ENCODE measurements at regions not wholly inside any gene's neighbourhood (a gene's known extent, or its start where the extent isn't known, plus 50 kb on each side); places are given as distances from the start of the nearest gene placed in this dataset.

DNA sequence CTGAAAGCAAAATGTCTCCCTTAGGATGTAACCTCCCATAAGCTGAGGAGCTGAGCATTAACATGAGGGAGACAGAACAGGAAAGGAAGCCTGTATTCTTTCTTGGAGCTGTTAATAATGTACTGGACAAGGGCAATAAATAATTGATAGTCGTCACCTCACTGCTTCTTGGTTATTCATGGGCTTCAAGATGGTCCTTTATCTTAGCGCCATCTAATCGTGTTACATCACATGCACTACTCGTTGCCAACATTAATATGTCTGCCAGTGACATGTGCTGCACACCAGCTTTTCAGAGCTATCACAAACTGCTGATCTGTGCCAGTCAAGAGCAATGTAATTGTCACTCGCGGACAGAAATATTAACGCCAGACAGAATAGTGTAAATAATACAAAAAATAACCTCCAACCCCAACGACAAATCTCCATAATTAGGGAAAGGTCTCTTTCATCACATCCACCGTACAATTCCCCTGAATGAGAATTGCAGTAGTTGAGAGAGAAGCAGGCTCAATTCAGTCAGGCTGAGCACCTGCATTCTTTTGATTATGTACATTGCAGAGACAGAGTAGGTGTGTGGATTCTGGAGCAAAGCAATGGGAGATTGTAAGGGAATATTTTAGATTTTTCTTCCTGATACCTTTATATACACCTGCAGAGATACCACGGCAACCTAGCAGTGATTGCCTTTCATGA, 267.1 kb downstream of the SPATA31D1 start:
- Histone ChIP-seq H3K36me3 (ENCODE audit: control insufficient read depth, insufficient read depth, low read length) (no peaks in the 10 kb centered on the region), H3K4me1 (ENCODE audit: control insufficient read depth, insufficient read depth, low read length) (no peaks in the 10 kb centered on the region), H3K27me3 (ENCODE audit: control insufficient read depth, insufficient read depth, low read length) (no peaks in the 10 kb centered on the region), H3K27ac (ENCODE audit: low read depth, low read length) (no peak overlapping the region), H3K4me3 (ENCODE audit: low read length) (no peak overlapping the region), H3K9ac (ENCODE audit: low read length) (no peak overlapping the region)

DNA sequence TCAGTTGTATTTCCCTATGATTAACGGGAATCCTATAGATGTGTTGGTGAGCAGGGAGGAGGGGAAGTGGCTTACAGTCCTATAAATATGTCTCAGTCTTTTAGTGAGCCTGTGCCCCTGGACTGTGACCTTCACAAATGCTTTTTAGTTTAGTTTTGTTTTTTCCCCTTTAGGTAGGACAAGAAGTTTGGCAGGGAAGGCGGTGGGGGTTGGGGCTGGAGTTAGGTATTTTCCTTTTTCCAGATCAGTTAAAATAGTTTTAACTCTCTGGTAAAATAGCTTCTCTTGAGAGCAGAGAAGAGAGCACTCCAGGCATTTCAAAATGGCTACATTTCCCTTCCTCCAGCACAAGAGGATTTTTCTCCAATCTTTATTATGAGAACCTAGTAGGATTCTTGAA, 272.1 kb downstream of the SPATA31D1 start:
- no peaks in the 10 kb centered on the region for H3K27me3 ChIP-seq (ENCODE audit: control insufficient read depth, insufficient read depth, low read length)
- no peak overlapping the region for H3K9ac ChIP-seq (ENCODE audit: low read length)
- no peaks in the 10 kb centered on the region for H3K4me1 ChIP-seq (ENCODE audit: control insufficient read depth, insufficient read depth, low read length)
- no peaks in the 10 kb centered on the region for H3K36me3 ChIP-seq (ENCODE audit: control insufficient read depth, insufficient read depth, low read length)
- no peak overlapping the region for H3K4me3 ChIP-seq (ENCODE audit: low read length)
- H3K27ac ChIP-seq (ENCODE audit: low read depth, low read length), result no peak overlapping the region

DNA sequence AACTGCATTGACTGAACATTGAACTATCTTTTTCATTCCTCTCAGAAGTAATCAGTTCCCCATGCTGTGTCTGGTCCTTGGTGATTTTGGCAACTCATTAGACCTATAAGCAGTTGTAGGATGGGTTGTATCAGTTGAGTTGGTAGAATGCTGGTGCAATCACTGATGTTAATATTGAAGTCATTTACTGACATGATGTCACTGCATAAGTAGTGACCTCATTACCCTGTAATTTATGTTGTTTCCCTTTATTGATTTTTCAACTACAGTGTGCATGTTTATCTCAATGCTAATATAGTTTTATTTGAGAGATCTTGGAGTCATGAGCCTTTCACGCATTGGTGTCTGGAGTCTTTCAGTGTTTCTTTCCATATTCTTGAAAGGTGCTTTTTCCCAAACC, 275.0 kb downstream of the SPATA31D1 start:
- Histone ChIP-seq H3K4me3 (ENCODE audit: low read length) (no peak overlapping the region), H3K36me3 (ENCODE audit: control insufficient read depth, insufficient read depth, low read length) (no peaks in the 10 kb centered on the region), H3K27ac (ENCODE audit: low read depth, low read length) (no peak overlapping the region), H3K27me3 (ENCODE audit: control insufficient read depth, insufficient read depth, low read length) (no peaks in the 10 kb centered on the region), H3K9ac (ENCODE audit: low read length) (no peak overlapping the region), H3K4me1 (ENCODE audit: control insufficient read depth, insufficient read depth, low read length) (no peaks in the 10 kb centered on the region)

DNA sequence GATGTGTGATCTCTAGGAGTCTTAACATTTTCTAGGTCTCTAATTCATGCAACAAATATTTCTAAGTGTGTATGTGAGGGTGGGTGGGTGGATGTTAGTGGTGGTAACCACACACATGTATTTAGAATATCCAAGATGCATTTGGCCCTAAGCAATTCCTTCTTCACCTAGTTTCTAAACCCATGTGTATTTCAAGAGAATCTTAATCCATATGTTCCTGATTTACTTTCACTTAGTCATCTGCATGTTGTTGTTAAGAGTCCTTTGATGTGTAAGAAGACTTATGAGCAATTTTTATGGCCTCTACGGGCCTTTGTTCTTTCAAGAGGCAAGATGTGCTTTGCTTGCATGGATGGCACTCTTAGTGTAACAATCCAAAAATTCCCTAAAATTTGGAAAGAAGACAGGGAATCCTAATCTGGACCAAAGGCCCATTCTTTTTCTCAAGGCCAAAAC, 282.6 kb downstream of the SPATA31D1 start:
- no peak overlapping the region for H3K27ac ChIP-seq (ENCODE audit: low read depth, low read length)
- H3K4me3 ChIP-seq (ENCODE audit: low read length), result no peak overlapping the region
- H3K36me3 ChIP-seq (ENCODE audit: control insufficient read depth, insufficient read depth, low read length), result no peaks in the 10 kb centered on the region
- H3K9ac ChIP-seq (ENCODE audit: low read length), result no peak overlapping the region
- H3K4me1 ChIP-seq (ENCODE audit: control insufficient read depth, insufficient read depth, low read length), result no peaks in the 10 kb centered on the region
- H3K27me3 ChIP-seq (ENCODE audit: control insufficient read depth, insufficient read depth, low read length), result no peaks in the 10 kb centered on the region

DNA sequence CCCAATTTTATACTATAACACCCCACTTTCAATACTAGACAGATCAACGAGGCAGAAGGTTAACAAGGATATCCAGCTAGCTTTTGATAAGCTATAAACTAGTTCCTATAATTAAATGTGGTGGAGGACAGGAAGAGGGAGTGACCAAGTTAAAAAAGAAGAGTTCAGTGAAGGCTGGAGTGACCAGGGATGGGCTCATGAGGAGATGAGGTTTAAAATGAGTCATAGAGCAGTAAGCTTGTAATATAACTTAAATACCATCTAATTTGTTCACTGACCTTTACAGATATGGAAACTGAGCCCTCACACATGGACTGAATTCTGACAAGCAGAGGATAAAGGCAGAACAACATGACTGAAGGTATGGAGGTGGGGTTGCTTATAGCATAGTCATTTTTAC, 284.5 kb downstream of the SPATA31D1 start:
- H3K9ac ChIP-seq (ENCODE audit: low read length), result no peak overlapping the region
- no peaks in the 10 kb centered on the region for H3K4me1 ChIP-seq (ENCODE audit: control insufficient read depth, insufficient read depth, low read length)
- H3K27me3 ChIP-seq (ENCODE audit: control insufficient read depth, insufficient read depth, low read length), result no peaks in the 10 kb centered on the region
- H3K36me3 ChIP-seq (ENCODE audit: control insufficient read depth, insufficient read depth, low read length), result no peaks in the 10 kb centered on the region
- H3K4me3 ChIP-seq (ENCODE audit: low read length), result no peak overlapping the region
- H3K27ac ChIP-seq (ENCODE audit: low read depth, low read length), result no peak overlapping the region

DNA sequence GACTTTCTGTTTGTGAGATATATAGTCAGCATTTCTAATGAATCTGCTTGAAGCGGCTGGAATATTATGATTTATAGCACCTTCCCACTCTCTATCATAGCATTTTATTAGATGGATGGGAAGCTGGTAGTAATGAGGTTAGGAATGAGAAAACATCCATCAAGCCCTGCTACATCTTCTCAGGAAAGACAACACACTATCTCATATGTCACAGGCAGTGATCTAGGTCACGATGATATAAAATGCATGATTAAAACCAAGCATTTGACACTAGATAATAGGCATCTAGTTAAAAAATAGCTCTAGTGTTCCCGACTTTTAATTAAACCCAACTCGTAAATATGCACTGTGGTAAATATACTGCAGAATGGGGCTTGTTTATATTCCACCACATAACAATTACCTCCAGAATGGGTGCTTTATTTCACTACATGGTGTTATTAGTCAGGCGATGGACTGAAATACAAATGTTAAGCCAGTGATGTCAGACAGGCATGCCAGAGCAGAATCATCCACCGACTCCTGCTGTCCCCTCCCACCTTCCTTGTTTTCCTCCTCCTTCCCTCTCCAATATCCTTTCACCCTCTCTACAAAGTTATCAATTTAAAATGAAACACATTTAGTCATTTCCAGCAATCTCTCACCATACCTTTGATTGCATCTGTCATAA, 286.8 kb downstream of the SPATA31D1 start:
- no peaks in the 10 kb centered on the region for H3K27me3 ChIP-seq (ENCODE audit: control insufficient read depth, insufficient read depth, low read length)
- H3K27ac ChIP-seq (ENCODE audit: low read depth, low read length), result no peak overlapping the region
- no peaks in the 10 kb centered on the region for H3K4me1 ChIP-seq (ENCODE audit: control insufficient read depth, insufficient read depth, low read length)
- no peak overlapping the region for H3K4me3 ChIP-seq (ENCODE audit: low read length)
- H3K36me3 ChIP-seq (ENCODE audit: control insufficient read depth, insufficient read depth, low read length), result no peaks in the 10 kb centered on the region
- H3K9ac ChIP-seq (ENCODE audit: low read length), result no peak overlapping the region

DNA sequence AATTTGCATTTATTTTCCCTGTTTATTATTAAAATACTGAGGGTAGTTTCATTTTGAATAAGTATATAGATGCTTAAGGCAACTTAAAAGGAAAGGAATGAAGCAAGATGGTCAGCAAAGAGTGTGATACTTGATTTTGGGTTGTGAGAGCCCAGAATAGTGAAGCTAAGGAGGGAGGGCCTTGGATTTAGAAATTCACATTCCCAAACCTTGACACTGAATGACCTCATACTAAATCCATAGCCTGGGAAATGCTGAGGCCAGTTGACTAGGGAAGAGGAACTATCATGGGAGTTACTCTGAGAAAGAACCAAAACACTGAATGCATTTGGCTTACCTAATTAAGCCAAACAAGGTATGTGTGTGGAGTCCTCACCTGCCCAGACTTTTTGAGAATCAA, 292.5 kb downstream of the SPATA31D1 start:
- Histone ChIP-seq H3K4me3 (ENCODE audit: low read length) (no peak overlapping the region), H3K36me3 (ENCODE audit: control insufficient read depth, insufficient read depth, low read length) (no peaks in the 10 kb centered on the region), H3K9ac (ENCODE audit: low read length) (no peak overlapping the region)

DNA sequence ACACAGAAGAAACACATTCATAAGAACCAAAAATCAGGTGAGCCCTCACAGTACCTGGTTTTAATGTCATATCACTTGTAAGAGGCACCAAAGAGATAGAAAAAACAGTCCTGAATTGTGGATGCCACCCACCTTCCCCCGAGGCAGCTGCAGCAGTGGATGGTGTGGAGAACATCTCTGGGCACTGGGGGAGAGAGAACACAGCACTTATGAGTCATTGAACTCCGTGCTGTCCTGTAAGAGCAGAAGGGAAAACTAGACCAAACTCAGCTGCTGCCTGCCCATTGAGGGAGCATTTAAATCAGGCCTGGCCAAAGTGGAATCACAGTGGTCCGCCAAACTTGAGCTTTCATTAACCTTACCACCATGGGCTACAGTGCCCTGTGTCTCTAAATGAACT, 296.2 kb downstream of the SPATA31D1 start:
- Histone ChIP-seq H3K4me1 (ENCODE audit: control insufficient read depth, insufficient read depth, low read length) (no peaks in the 10 kb centered on the region), H3K27ac (ENCODE audit: low read depth, low read length) (no peak overlapping the region), H3K4me3 (ENCODE audit: low read length) (no peak overlapping the region), H3K36me3 (ENCODE audit: control insufficient read depth, insufficient read depth, low read length) (no peaks in the 10 kb centered on the region), H3K27me3 (ENCODE audit: control insufficient read depth, insufficient read depth, low read length) (no peaks in the 10 kb centered on the region), H3K9ac (ENCODE audit: low read length) (no peak overlapping the region)

More for the DNA sequence above, 292.5 kb downstream of the SPATA31D1 start:
- no peaks in the 10 kb centered on the region for H3K27me3 ChIP-seq (ENCODE audit: control insufficient read depth, insufficient read depth, low read length)
- no peak overlapping the region for H3K27ac ChIP-seq (ENCODE audit: low read depth, low read length)
- H3K4me1 ChIP-seq (ENCODE audit: control insufficient read depth, insufficient read depth, low read length), result no peaks in the 10 kb centered on the region

DNA sequence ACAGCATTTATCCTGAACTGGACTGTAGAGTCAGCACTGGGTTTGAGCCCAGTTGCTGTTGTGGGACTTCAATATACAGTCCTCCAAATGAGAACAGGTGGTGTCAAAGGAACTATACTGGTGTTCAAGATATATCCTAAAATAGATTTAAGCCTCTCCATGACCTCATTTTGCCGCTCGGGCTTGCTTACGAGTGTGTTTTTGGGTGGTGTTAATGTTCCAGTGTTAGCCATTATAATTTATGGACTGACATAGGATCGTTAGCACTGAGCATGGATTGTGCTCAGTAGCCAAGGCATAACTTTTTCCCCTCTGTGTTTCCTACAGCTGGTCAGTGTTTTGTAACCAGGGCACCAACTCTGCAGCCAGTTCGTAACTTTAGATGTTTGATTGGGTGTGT, 306.6 kb downstream of the SPATA31D1 start:
- Histone ChIP-seq H3K27me3 (ENCODE audit: control insufficient read depth, insufficient read depth, low read length) (no peaks in the 10 kb centered on the region), H3K4me1 (ENCODE audit: control insufficient read depth, insufficient read depth, low read length) (no peaks in the 10 kb centered on the region), H3K36me3 (ENCODE audit: control insufficient read depth, insufficient read depth, low read length) (no peaks in the 10 kb centered on the region), H3K27ac (ENCODE audit: low read depth, low read length) (no peak overlapping the region), H3K4me3 (ENCODE audit: low read length) (no peak overlapping the region), H3K9ac (ENCODE audit: low read length) (no peak overlapping the region)

DNA sequence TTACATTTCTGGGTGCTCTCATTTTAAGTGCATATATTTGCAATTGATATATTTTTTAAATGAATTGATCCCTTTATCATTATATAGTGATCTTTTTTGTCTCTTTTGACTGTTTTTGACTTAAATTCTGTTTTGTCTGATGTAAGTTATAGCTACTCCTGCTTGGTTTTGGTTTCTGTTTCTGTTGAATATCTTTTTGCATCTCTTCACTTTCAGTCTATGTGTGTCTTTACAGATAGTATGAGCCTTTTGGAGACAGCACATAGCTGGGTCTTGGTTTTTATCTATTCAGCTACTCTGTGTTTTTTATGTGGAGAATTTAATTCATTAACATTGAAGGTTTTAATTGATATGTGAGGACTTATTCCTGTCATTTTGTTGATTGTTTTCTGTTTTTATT, 311.3 kb downstream of the SPATA31D1 start:
- Histone ChIP-seq H3K36me3 (ENCODE audit: control insufficient read depth, insufficient read depth, low read length) (no peaks in the 10 kb centered on the region), H3K27ac (ENCODE audit: low read depth, low read length) (no peak overlapping the region), H3K4me3 (ENCODE audit: low read length) (no peak overlapping the region), H3K4me1 (ENCODE audit: control insufficient read depth, insufficient read depth, low read length) (no peaks in the 10 kb centered on the region), H3K9ac (ENCODE audit: low read length) (no peak overlapping the region), H3K27me3 (ENCODE audit: control insufficient read depth, insufficient read depth, low read length) (no peaks in the 10 kb centered on the region)

DNA sequence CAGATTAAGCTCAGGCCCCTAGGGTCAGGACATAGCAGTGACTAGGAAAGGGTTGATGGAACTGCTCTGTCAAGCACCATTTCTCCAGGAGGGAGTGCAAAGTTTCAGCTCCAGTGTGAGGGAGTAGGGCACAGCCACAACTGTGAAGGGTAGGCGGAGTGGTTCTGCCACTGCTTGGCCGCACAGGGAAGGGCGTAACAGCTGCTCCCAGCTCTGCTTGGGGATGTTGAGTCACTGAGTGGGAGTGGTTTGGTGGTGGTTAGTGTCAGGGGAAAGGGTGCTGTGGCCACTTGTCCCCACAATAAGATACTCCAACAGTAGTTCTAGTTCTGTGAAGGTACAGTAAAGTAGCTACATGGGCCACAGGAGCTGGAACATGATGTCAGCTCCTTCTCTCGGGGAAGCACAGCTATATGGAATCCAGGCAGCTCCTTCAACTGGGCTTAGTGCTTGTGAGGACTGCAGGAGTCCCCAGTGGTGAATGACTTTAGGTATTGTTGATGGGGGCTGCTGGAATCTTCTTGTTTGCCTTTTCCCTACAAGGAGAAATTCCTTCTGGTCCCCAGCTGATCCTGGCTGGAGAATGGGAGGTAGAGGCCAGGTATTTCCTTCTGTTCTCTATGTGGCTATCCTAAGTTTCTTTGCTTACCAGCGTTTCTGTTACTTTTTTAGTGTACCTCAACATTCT, 314.5 kb downstream of the SPATA31D1 start:
- Histone ChIP-seq H3K27me3 (ENCODE audit: control insufficient read depth, insufficient read depth, low read length) (no peaks in the 10 kb centered on the region), H3K4me3 (ENCODE audit: low read length) (no peak overlapping the region), H3K36me3 (ENCODE audit: control insufficient read depth, insufficient read depth, low read length) (no peaks in the 10 kb centered on the region), H3K27ac (ENCODE audit: low read depth, low read length) (no peak overlapping the region), H3K9ac (ENCODE audit: low read length) (no peak overlapping the region), H3K4me1 (ENCODE audit: control insufficient read depth, insufficient read depth, low read length) (no peaks in the 10 kb centered on the region)

DNA sequence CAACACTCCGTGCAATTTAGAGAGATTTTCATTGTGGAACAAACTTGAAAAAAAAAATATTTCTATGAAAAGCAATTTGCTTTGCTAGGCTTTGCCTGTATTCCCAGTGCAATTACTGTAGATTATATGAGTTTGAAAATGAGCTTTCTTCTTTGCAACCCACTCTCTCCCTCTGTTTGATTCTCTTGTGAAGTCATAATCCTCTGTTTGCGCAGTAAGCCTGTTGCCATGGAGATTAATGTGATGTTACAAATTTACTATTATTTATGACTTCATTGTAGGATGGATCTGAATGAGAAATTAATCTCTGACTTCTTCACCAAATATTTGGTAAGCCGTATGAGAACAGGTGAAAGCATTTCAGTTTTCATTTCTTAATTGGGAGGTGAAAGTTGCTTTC, 320.3 kb downstream of the SPATA31D1 start:
- no peaks in the 10 kb centered on the region for H3K36me3 ChIP-seq (ENCODE audit: control insufficient read depth, insufficient read depth, low read length)
- H3K4me1 ChIP-seq (ENCODE audit: control insufficient read depth, insufficient read depth, low read length), result no peaks in the 10 kb centered on the region
- H3K4me3 ChIP-seq (ENCODE audit: low read length), result no peak overlapping the region
- no peaks in the 10 kb centered on the region for H3K27me3 ChIP-seq (ENCODE audit: control insufficient read depth, insufficient read depth, low read length)
- H3K27ac ChIP-seq (ENCODE audit: low read depth, low read length), result no peak overlapping the region
- no peak overlapping the region for H3K9ac ChIP-seq (ENCODE audit: low read length)

Data from rectal smooth muscle tissue (tissue), 1 donor.